H1 (cell line): ENCODE measurements at regions not wholly inside any gene's neighbourhood (a gene's known extent, or its start where the extent isn't known, plus 50 kb on each side); places are given as distances from the start of the nearest gene placed in this dataset.
A peak's percentile ranks its signal among the peaks of the same experiment; 100 is the strongest.

Experiments
- CTCF ChIA-PET: fragments of 300-600 bp; sonication (Branson Sonifier 250); formaldehyde crosslinking; loops from one replicate; lab custom pipeline; 2021; ENCODE audit not compliant: partially characterized antibody; lab: Charles Lee
- POLR2A ChIA-PET: fragments of 300-600 bp; sonication (Branson Sonifier 250); formaldehyde crosslinking; loops from one replicate; lab custom pipeline; 2021; ENCODE audit warnings: inconsistent platforms; ENCODE audit not compliant: partially characterized antibody; lab: Charles Lee
- DNase-seq, 2 experiments: peaks; one replicate each; pipeline versions ENCODE4 v3.0.0 to v3.0.0-alpha.2; 2010 to 2022; ENCODE audit warnings: low spot score in 2 of 2, low read depth in 1 of 2, mixed read lengths in 1 of 2
- FAIRE-seq: peaks from 2 replicates; lab custom pipeline; 2011; peaks lifted over from hg19 to GRCh38; lab: Jason Lieb, UNC
- H2AFZ ChIP-seq: 2 replicates; pipeline ENCODE4 v1.8.1; 2012; ENCODE audit warnings: low read length, inconsistent platforms
- H2AK5ac ChIP-seq: 2 replicates; pipeline ENCODE4 v1.6.1; 2013; ENCODE audit warnings: low read depth, low read length
- H2BK120ac ChIP-seq: replicated peaks from 2 replicates; pipeline ENCODE3; 2013; ENCODE audit warnings: low read depth, low read length, inconsistent platforms
- H2BK12ac ChIP-seq: 2 replicates; pipeline ENCODE4 v1.6.1; 2013; ENCODE audit warnings: low read depth, low read length
- H2BK15ac ChIP-seq: 2 replicates; pipeline ENCODE4 v1.6.1; 2013; ENCODE audit warnings: low read length
- H2BK20ac ChIP-seq: 2 replicates; pipeline ENCODE4 v1.6.1; 2013; ENCODE audit warnings: low read length
- H2BK5ac ChIP-seq: 2 replicates; pipeline ENCODE4 v1.6.1; 2013; ENCODE audit warnings: low read depth, low read length
- H3K14ac ChIP-seq: 2 replicates; pipeline ENCODE4 v1.6.1; 2013; ENCODE audit warnings: inconsistent platforms; ENCODE audit not compliant: insufficient read length
- H3K18ac ChIP-seq: 2 replicates; pipeline ENCODE4 v1.6.1; 2013; ENCODE audit warnings: low read length; ENCODE audit errors: extremely low read depth
- H3K23ac ChIP-seq: 2 replicates; pipeline ENCODE4 v1.6.1; 2013; ENCODE audit warnings: inconsistent platforms; ENCODE audit not compliant: insufficient read length
- H3K23me2 ChIP-seq: 2 replicates; pipeline ENCODE4 v1.6.1; 2013; ENCODE audit warnings: low read depth, low read length
- H3K27ac ChIP-seq: 2 replicates; pipeline ENCODE4 v1.6.1; 2011; ENCODE audit warnings: low read depth, low read length, inconsistent platforms
- H3K27me3 ChIP-seq, 4 experiments: replicated peaks in 1 of 4; 1 replicate in 1 of 4; 2 replicates in 3 of 4; pipeline versions ENCODE4 v1.6.1 to v1.8.1; 2011 to 2013; ENCODE audit warnings: low read length in 3 of 4, mild to moderate bottlenecking in 3 of 4, inconsistent platforms in 2 of 4, mixed read lengths in 2 of 4, moderate library complexity in 1 of 4; ENCODE audit not compliant: control insufficient read depth in 3 of 4, insufficient read depth in 3 of 4; ENCODE audit errors: extremely low read depth in 1 of 4
- H3K36me3 ChIP-seq, 4 experiments: 2 replicates each; pipeline versions ENCODE4 v1.6.1 to v1.8.1; 2011 to 2013; ENCODE audit warnings: mild to moderate bottlenecking in 4 of 4, low read length in 3 of 4, moderate library complexity in 2 of 4, control low read depth in 1 of 4, inconsistent platforms in 1 of 4; ENCODE audit not compliant: insufficient read depth in 4 of 4, control insufficient read depth in 2 of 4
- H3K4ac ChIP-seq: replicated peaks from 2 replicates; pipeline ENCODE3; 2013; ENCODE audit warnings: low read length, low read depth, mixed read lengths, inconsistent platforms; ENCODE audit not compliant: insufficient read length
- H3K4me1 ChIP-seq, 4 experiments: replicated peaks in 1 of 4; 1 replicate in 1 of 4; 2 replicates in 3 of 4; pipeline versions ENCODE4 v1.6.1 to v1.8.1; 2011 to 2013; ENCODE audit warnings: low read length in 3 of 4, inconsistent platforms in 2 of 4, mixed read lengths in 1 of 4; ENCODE audit not compliant: insufficient read depth in 4 of 4, control insufficient read depth in 3 of 4
- H3K4me2 ChIP-seq, 2 experiments: 2 replicates each; pipeline versions ENCODE4 v1.6.1 to v1.8.1; 2011 to 2013; ENCODE audit warnings: low read depth in 2 of 2, low read length in 2 of 2, control low read depth in 1 of 2, inconsistent platforms in 1 of 2, mild to moderate bottlenecking in 1 of 2; ENCODE audit not compliant: insufficient read depth in 1 of 2
- H3K4me3 ChIP-seq, 4 experiments: fragments of 200-600, 300-600 bp in 1 of 4; sonication (generic), shearing (Covaris generic), sonication (Bioruptor Twin) in 1 of 4; 2 replicates each; pipeline versions ENCODE4 v1.5.1 to v1.8.1; 2011 to 2016; ENCODE audit warnings: low read length in 4 of 4, low read depth in 3 of 4, control low read depth in 2 of 4, inconsistent platforms in 2 of 4, mild to moderate bottlenecking in 2 of 4, mixed read lengths in 1 of 4, moderate library complexity in 1 of 4; ENCODE audit not compliant: insufficient read depth in 2 of 4; ENCODE audit errors: extremely low read depth in 1 of 4
- H3K56ac ChIP-seq: replicated peaks from 2 replicates; pipeline ENCODE3; 2013; ENCODE audit warnings: low read depth, mild to moderate bottlenecking, mixed read lengths, low read length, inconsistent platforms; ENCODE audit not compliant: insufficient read length
- H3K79me1 ChIP-seq: 2 replicates; pipeline ENCODE4 v1.6.1; 2013; ENCODE audit warnings: low read depth, low read length, control low read depth
- H3K79me2 ChIP-seq, 2 experiments: 2 replicates each; pipeline versions ENCODE4 v1.6.1 to v1.8.1; 2012 to 2013; ENCODE audit warnings: low read length in 2 of 2, mild to moderate bottlenecking in 2 of 2, inconsistent platforms in 1 of 2; ENCODE audit not compliant: insufficient read depth in 2 of 2, control insufficient read depth in 1 of 2
- H3K9ac ChIP-seq, 4 experiments: replicated peaks in 1 of 4; 1 replicate in 1 of 4; 2 replicates in 3 of 4; pipeline versions ENCODE4 v1.6.1 to v1.8.1; 2011 to 2013; ENCODE audit warnings: low read depth in 3 of 4, low read length in 3 of 4, control low read depth in 2 of 4, mild to moderate bottlenecking in 2 of 4, moderate library complexity in 2 of 4, inconsistent platforms in 1 of 4; ENCODE audit errors: extremely low read depth in 1 of 4
- H3K9me3 ChIP-seq, 2 experiments: 2 replicates each; pipeline versions ENCODE4 v1.6.1 to v1.8.1; 2012 to 2013; ENCODE audit warnings: mild to moderate bottlenecking in 2 of 2, moderate library complexity in 2 of 2, control low read depth in 1 of 2, inconsistent platforms in 1 of 2, low read depth in 1 of 2, low read length in 1 of 2, mixed read lengths in 1 of 2; ENCODE audit not compliant: insufficient read depth in 2 of 2
- H4K20me1 ChIP-seq, 2 experiments: replicated peaks in 1 of 2; 2 replicates each; pipeline versions ENCODE3 to v1.8.1; 2011 to 2013; ENCODE audit warnings: inconsistent platforms in 2 of 2, low read length in 2 of 2, mild to moderate bottlenecking in 1 of 2; ENCODE audit not compliant: insufficient read depth in 2 of 2, control insufficient read depth in 1 of 2
- H4K5ac ChIP-seq: 2 replicates; pipeline ENCODE4 v1.6.1; 2013; ENCODE audit warnings: low read length, low read depth, mixed read lengths, inconsistent platforms; ENCODE audit not compliant: insufficient read length
- H4K8ac ChIP-seq: 2 replicates; pipeline ENCODE4 v1.8.0; 2013; ENCODE audit warnings: mild to moderate bottlenecking, moderate library complexity, low read length, inconsistent platforms; ENCODE audit not compliant: insufficient read depth; ENCODE audit errors: extremely low read depth
- H4K91ac ChIP-seq: replicated peaks from 2 replicates; pipeline ENCODE3; 2013; ENCODE audit warnings: low read length, mixed read lengths, inconsistent platforms; ENCODE audit not compliant: insufficient read length
- CBX5 ChIP-seq: fragments of 300-800, 300-1000 bp; sonication (generic); IDR thresholded peaks from 2 replicates; pipeline ENCODE4 v1.7.1; 2016; ENCODE audit warnings: antibody characterized with exemption, low read length, low read depth
- CHD1 ChIP-seq: IDR thresholded peaks from 2 replicates; pipeline ENCODE4 v1.6.1; 2012; ENCODE audit warnings: low read depth, low read length, improper control_type of control experiment
- EGR1 ChIP-seq: IDR thresholded peaks from 2 replicates; pipeline ENCODE4 v1.6.1; 2011; ENCODE audit warnings: low read depth, low read length, borderline replicate concordance
- EZH2 ChIP-seq: fragments of 200-600 bp; sonication (generic); IDR thresholded peaks from 2 replicates; pipeline ENCODE4 v1.7.1; 2012; ENCODE audit warnings: low read depth, mild to moderate bottlenecking, moderate library complexity, low read length, inconsistent platforms; ENCODE audit not compliant: severe bottlenecking
- HDAC6 ChIP-seq: IDR thresholded peaks from one replicate; pipeline ENCODE4 v1.7.1; 2012; ENCODE audit warnings: low read depth, mild to moderate bottlenecking, inconsistent platforms, low read length, moderate library complexity
- JUN ChIP-seq: IDR thresholded peaks from 2 replicates; pipeline ENCODE4 v1.6.1; 2011; ENCODE audit warnings: low read depth, mild to moderate bottlenecking, improper control_type of control experiment, low read length
- JUND ChIP-seq: IDR thresholded peaks from 2 replicates; pipeline ENCODE4 v1.6.1; 2011; ENCODE audit warnings: mild to moderate bottlenecking, improper control_type of control experiment, low read length
- KDM5A ChIP-seq: fragments of 200-600 bp; IDR thresholded peaks from 2 replicates; pipeline ENCODE4 v1.7.1; 2012; ENCODE audit warnings: mild to moderate bottlenecking, low read length, inconsistent platforms, mixed read lengths
- PHF8 ChIP-seq: fragments of 200-600 bp; sonication (generic); conservative IDR thresholded peaks from 2 replicates; pipeline ENCODE4 v1.7.1; 2012; ENCODE audit warnings: low read depth, mild to moderate bottlenecking, inconsistent platforms, low read length, moderate library complexity
- RAD21 ChIP-seq, 2 experiments: IDR thresholded peaks in 1 of 2; conservative IDR thresholded peaks in 1 of 2; 2 replicates each; pipeline ENCODE4 v1.6.1; 2011; ENCODE audit warnings: low read depth in 2 of 2, low read length in 2 of 2, improper control_type of control experiment in 1 of 2, inconsistent platforms in 1 of 2, mild to moderate bottlenecking in 1 of 2, moderate library complexity in 1 of 2
- SRF ChIP-seq: IDR thresholded peaks from 2 replicates; pipeline ENCODE4 v1.6.1; 2011; ENCODE audit warnings: mild to moderate bottlenecking, low read depth, low read length, moderate library complexity
- TBP ChIP-seq: IDR thresholded peaks from 2 replicates; pipeline ENCODE4 v1.6.1; 2011; ENCODE audit warnings: low read depth, low read length, improper control_type of control experiment
- WGBS, 2 experiments: shearing (Covaris generic) in 1 of 2; methylation state at CpG; one replicate each; pipeline versions ENCODE4 v1.1.6 to v1.1.7; 2013 to 2015; ENCODE audit warnings: low lambda C conversion rate in 2 of 2, mixed read lengths in 2 of 2, inconsistent platforms in 1 of 2, low coverage in 1 of 2, missing lambda C conversion rate in 1 of 2; ENCODE audit not compliant: insufficient replicate concordance in 2 of 2, insufficient coverage in 1 of 2, insufficient read length in 1 of 2; ENCODE audit errors: extremely low coverage in 1 of 2, missing lambda C conversion rate in 1 of 2; 5-methylcytosine and 5-hydroxymethylcytosine counted together

DNA sequence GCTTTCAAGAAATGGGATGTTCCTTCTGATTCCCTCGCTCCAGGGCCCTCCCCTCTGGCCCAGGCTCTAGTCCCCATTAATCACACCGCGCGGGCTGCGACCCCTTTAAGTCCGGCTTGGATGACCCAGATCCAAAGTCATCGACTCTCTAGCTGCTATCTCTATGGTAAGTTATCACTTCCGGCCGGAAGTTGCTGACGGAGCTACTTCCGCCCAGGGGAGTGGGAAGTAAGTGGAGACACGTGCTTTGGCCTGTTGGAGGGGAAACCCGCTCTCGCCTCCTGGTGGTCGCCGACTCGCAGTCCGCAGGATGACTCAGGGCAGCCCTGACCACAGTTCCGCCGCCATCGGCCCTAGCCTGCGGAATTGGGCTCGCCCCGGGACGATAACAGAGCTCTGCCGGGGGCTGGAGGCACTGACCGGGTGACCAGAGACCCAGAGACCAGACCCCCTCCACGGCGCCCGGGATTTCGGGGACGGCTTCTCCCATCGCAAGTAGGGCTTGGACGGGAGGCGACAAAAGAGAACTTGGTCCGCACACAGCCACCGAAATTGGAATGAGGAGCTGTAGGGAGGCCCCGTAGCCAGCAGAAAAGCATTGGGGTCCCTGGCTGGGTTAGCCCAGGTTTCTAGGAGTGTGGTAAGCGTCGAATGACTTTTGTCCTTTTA lies 52.2 kb upstream of the SEC14L1 start:
- no peaks in the 10 kb centered on the region; the same call in 1 of the 2 replicates for H3K79me1 ChIP-seq
- peak overlapping the region; percentile 91; the same call in 1 of the 2 replicates for H4K8ac ChIP-seq
- POLR2A ChIA-PET: interaction anchor here (0.5 to 2.0 kb wide), 23 partner anchors 8 to 700 kb away, joined by 3 to 7 read pairs (median 3); partner anchors contain the start of genes SEC14L1 and SRSF2
- peak overlapping the region; percentile 77 for H4K91ac ChIP-seq
- FAIRE-seq (peak; percentile 39), DNase-seq (peak; percentile 93 to 94)
- no peak overlapping the region for H3K14ac ChIP-seq
- H4K20me1 ChIP-seq: peaks cover 0 to 2% of the 10 kb centered on the region in 2 experiments
- H2BK120ac ChIP-seq: no peak overlapping the region
- no peaks in the 10 kb centered on the region for H3K9me3 ChIP-seq
- peak overlapping the region; percentile 79 for H3K27ac ChIP-seq
- H3K4me3 ChIP-seq: peak overlapping the region; percentile 64 to 95 (median 72)
- peaks cover 0 to 37% of the 10 kb centered on the region in 2 experiments; a peak in 3 of 4 replicates for H3K79me2 ChIP-seq
- no peaks in the 10 kb centered on the region for H3K27me3 ChIP-seq
- peak overlapping the region; percentile 92 for H2AFZ ChIP-seq
- H2BK15ac ChIP-seq: no peak overlapping the region
- 2% methylated on average over 34 of the region's 40 CpGs; no CpG with 5 or more reads in 1 of the 2 experiments for WGBS, 2 experiments
- no peak overlapping the region for H2AK5ac ChIP-seq
- H2BK12ac ChIP-seq: no peak overlapping the region
- peak overlapping the region; percentile 91 to 96 for H3K4me2 ChIP-seq
- no peak overlapping the region for H3K4ac ChIP-seq
- H3K56ac ChIP-seq: peak overlapping the region; percentile 84
- peaks cover 0 to 4% (median under 1%) of the 10 kb centered on the region in 4 experiments; a peak in 2 of 7 replicates for H3K4me1 ChIP-seq
- H2BK20ac ChIP-seq: no peak overlapping the region
- H3K23me2 ChIP-seq: peaks cover 5% of the 10 kb centered on the region
- H2BK5ac ChIP-seq: peak overlapping the region; percentile 57
- CTCF ChIA-PET: interaction anchor here (0.6 to 4.3 kb wide), 33 partner anchors 9 to 265 kb away, joined by 3 to 44 read pairs (median 4); partner anchors contain the start of gene SEC14L1
- peak overlapping the region; percentile 43; the same call in 1 of the 2 replicates for H3K18ac ChIP-seq
- peaks cover 10 to 23% (median 15%) of the 10 kb centered on the region in 4 experiments for H3K36me3 ChIP-seq
- peak overlapping the region; percentile 84 to 95 (median 94) for H3K9ac ChIP-seq
- H3K23ac ChIP-seq: no peak overlapping the region
- peak overlapping the region; percentile 40 for H4K5ac ChIP-seq
- TF ChIP-seq RAD21 (IDR thresholded peaks at IDR 0.05 in 1 of 2, conservative IDR thresholded peaks at IDR 0.05 in 1 of 2; ENCODE audit: low read depth in 2 of 2, low read length in 2 of 2): peak; percentile 50 to 59; a peak in 3 of 4 replicates
- TF ChIP-seq EGR1: peak; percentile 98
- TF ChIP-seq KDM5A: 0 out of 2 replicates have a peak, but pooled peaks have one; percentile 14
- no peak for TF ChIP-seq SRF
- no peak for TF ChIP-seq CHD1
- TF ChIP-seq EZH2: no peak
- peak; percentile 83; the same call in 1 of the 2 replicates for TF ChIP-seq TBP
- TF ChIP-seq JUND: peak; percentile 90
- TF ChIP-seq CBX5: no peak
- no peak for TF ChIP-seq HDAC6
- TF ChIP-seq JUN: no peak
- TF ChIP-seq PHF8: peak; percentile 83
